GM18517 (cell line): ENCODE measurements at regions not wholly inside any gene's neighbourhood (a gene's known extent, or its start where the extent isn't known, plus 50 kb on each side); places are given as distances from the start of the nearest gene placed in this dataset.

Experiments
- ATAC-seq: cut with Tn5 transposase; IDR thresholded peaks from one replicate; pipeline ENCODE4 v1.9.1; 2021; ENCODE audit warnings: mild to moderate bottlenecking, moderate library complexity; ENCODE audit not compliant: unreplicated experiment

- ATAC-seq, result no peak
These were observed 1597.6 kb upstream of the MIR17HG start for GRCh38 chr13:89749888-89750287.

DNA sequence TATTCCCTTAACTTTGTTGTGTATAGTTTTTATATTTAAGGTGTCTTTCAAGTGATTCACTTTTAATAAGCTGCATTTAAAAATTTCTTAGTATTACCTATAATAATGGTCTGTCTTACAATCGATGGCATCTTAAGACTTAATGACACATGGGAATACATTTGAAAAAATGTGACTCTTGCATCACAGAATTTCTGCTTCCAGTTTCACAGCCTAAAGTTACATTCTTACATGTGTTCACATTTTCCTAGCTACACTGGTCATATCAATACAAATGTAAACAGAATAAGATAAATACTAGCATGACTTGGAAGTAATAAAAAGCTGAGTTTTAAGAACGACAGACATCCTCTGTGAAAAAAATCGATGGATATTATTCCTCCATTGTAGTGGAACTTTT is 1597.1 kb upstream of the MIR17HG start:
- no peak for ATAC-seq

GRCh38 chr13:89751432-89751930 is 1596.0 kb upstream of the MIR17HG start:
- ATAC-seq, result no peak

- no peak for ATAC-seq
These were observed 1595.1 kb upstream of the MIR17HG start for GRCh38 chr13:89752394-89752793.

DNA sequence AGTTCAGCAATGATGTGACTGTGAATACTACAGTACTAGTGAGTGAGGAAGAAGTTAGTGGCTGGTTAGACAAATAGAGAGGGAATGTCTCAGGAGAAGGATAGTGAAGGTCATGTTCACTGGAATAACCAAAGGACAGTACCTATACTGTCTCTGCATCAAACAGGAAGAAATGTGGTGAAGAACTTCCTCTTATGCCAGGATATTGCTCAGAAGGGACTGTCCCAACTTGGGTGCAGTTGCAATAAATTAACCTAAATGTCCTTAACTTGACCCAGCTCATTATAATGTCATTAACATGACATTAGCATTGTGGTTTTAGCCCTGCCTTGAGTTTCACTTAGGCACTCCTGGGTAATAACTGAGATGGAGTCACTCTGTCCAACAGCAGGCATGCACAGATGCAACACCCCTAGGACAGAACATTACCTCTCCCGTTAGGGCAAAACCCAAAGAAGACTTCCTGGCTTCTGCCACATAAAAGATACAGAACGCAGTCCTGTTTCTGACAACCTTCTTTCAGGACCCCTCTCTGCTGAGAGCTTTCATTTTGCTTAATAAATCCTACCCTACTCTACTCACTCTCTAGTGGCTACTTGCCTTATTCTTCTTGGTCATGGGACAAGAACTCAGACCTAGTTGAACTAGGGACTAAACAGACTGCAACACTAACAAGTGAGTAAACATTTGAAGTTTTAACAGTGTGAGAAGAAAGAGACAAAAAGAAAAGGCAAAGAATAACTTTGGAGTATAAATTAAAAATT is 1591.6 kb upstream of the MIR17HG start:
- ATAC-seq, result no peak

- ATAC-seq, result no peak
These were observed 1584.5 kb upstream of the MIR17HG start for GRCh38 chr13:89763005-89763404.

DNA sequence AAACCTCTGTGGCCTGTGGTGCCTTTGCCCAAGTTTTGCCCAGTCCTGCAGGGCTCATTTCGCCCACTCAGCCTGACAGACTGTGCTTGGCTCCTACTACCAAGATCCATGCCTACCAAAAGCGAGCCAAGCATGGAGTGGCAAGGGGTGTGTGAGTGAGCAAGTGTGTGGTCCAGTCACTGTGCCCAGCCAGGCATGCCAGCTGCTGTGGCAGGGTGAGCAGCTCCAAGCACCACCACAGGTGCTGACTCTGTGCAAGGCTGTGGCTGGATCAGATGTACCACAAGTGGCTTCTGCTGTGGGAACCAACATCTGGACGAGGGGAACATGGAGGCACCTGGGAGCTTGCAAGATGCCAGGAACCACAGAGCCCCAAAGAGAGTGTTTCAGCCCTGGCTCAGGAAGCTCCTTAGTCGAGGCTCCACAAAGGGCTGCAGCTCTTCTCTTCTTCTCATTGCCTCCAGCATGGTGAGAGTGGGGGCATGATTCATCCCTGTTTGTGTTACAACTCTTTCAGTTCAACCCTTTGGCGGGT is 1564.2 kb upstream of the MIR17HG start:
- no peak for ATAC-seq

DNA sequence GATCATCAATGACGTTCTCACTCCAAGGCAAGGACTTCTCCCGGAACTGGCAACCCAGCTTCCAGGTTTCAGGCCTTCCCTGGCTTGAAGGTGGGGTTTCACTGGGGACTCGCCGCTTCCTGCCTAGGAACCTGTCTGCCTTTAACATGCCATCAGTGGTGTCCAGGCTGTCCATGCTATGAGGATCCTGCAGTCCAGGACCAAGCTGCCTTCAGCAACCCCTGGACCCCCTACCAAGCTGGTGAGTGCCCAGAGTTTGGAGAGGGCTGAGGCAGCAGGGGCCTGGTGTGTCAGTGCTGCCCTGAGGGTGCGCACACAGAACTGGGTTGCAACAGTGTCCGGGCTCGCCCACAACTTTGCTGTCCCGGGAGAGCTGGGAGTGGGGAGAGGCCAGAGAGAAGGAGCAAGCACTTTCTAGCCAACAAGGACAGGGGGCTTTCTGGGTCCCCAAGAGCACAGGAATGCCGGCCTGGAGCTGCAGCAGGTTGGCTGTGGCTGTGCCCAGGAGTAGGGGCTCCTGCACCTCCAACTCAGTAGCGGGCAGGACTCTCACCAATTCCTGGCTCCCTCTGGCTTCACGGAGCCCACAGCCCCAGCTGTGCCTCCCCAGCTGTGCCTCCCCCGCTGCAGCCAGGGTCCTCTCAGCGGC is 1563.2 kb upstream of the MIR17HG start:
- ATAC-seq, result no peak

GRCh38 chr13:89786531-89786930 is 1561.0 kb upstream of the MIR17HG start:
- no peak for ATAC-seq

GRCh38 chr13:89790696-89791095 is 1556.8 kb upstream of the MIR17HG start:
- no peak for ATAC-seq

DNA sequence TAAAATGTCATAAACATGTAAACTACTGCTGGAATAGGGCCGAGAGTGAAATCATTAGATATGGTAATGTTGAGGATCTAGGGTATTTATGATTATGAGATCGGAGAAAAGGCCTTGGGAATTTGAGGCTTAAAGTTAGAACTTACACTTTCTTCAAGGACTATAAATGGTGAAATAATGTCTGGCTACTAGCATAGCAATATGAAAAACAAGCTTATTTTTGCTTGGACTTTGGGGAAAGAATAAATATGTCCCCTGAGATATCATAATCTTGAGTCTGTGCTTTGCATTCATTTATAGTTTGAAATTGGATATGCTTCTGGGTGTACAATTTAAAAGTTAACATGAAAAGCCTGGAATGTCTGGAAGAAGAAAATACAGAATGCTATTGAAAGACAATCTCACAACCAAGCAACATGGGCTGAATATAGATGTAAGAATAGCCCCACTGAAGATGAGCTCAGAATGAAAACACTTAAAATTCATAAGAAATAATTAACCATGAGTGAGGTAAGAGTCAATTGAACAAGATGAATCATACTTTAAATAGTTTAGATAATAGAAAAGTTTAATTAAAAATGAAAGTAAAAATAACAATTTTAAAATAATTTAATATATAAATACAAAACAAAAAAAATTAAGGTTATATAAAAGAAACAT is 1555.4 kb upstream of the MIR17HG start:
- ATAC-seq, result no peak

DNA sequence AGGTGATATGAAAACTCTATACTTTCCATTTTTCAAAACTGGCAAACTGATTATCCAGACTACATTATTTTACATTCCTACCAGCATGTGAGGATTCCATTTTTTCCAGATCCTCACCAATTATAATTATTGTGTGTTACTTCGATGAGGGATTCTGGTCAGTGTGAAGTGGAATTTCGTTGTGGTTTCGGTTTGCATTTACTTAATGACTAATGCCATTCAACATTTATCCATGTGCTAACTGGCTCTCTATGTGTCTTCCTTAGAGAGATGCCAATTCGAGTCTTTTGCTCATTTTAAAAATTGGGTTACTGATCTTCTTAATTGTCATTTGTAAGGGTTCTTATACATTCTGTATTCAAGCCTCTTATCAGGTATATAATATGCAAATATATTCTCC is 1551.3 kb upstream of the MIR17HG start:
- ATAC-seq, result no peak

GRCh38 chr13:89803839-89804238 is 1543.6 kb upstream of the MIR17HG start:
- ATAC-seq, result no peak

DNA sequence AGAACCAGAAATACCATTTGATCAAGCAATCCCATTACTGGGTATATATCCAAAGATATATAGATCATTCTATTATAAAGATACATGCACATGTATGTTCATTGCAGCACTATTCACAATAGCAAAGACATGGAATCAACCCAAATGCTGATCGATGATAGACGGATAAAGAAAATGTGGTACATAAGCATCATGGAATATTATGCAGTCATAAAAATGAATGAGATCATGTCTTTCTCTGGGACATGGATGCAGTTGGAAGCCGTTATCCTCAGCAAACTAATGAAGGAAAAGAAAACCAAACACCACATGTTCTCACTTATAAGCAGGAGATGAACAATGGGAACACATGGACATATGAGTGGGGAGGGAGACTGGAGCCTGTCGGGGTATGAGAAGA is 1540.9 kb upstream of the MIR17HG start:
- no peak for ATAC-seq

GRCh38 chr13:89812856-89813255 is 1534.6 kb upstream of the MIR17HG start:
- no peak for ATAC-seq

DNA sequence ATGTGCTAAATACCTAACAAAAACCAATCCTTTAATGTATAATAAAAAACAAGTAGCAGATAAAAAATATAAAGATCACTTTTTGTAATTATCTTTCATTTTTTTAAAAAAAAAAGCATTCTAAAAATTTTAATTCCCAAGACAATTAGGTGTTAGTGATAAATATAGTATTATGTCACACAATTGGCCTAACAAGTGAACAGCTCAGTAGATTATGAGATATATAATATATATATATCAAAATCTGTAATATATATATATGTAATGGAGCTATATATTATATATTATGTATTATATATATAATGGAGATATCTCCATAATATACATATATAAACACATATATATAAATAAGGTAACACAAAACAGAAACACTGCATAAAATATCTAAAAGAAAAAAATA is 1531.1 kb upstream of the MIR17HG start:
- no peak for ATAC-seq

DNA sequence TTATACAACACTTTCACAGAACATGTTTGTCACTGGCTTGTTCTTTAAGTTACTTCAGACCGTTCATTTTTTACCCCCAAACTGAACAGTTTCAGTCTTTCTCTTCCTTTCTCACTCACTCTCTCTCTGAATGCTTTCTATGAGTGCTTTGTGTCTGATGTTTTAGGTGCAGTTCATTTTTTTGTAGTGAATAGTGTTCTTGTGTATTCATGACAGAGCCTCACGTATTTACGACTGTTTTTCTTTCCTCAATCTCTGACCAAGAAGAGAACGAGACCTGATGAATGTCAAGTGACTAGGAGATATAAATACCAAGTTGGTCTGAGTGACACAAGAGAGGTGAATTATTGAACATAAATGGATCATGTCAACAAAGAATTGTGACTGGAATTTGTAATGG is 1525.0 kb upstream of the MIR17HG start:
- ATAC-seq, result no peak

DNA sequence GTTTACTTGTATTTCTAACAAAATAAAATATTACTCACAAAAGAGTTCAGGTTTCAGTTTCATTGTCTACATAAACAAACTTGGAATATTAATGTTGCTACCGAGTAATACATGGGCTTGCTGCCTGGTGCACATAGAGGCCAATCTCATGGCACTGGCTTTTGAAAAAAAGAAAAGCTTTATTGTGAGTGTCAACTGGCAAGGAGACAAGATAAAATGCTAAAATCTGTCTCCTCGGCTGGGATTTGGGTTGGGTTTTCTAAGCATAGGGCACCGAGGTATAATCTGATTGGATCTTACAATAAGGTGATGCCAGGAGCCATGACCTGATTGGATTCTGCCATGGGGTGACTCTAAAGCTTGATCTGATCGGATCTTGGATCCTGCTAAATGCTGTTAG is 1519.9 kb upstream of the MIR17HG start:
- ATAC-seq, result no peak

DNA sequence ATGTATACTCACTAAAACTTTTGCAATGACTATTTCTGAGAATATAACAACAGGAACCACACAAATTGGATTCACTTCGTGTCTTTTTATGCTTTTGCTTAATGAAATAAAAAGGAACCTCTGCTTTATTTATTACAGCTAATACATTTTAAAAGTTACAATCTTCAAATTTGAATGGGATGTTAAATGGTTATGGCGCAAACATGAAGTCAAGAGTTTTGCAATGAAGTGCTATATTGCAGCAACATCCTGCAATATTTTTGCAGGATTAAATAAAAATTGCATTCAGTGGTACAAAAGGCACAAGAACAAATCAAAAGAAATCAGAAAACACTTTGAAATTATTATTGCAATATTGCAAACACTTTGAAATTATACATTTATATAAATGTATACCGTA is 1519.0 kb upstream of the MIR17HG start:
- no peak for ATAC-seq

DNA sequence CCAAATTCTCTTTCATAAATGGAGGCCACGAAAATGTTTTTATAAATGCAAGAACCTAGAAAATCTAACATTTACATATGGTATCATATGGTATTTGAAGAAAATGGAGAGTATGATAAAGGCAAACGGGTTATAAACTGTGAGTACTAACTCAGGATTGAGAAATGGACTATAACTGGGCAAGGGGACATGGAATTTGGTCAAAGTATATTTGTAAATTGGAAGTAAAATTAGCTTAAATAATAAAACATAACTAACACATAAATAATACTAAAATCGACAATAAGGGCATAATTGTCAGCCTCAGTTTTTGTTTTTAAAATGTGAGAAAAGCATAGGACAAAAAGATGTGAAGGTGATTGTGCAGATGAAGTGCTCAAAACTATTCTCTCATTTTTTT is 1516.3 kb upstream of the MIR17HG start:
- no peak for ATAC-seq

- no peak for ATAC-seq
These were observed 1514.7 kb upstream of the MIR17HG start for GRCh38 chr13:89832827-89833226.

GRCh38 chr13:89843621-89844020 is 1503.9 kb upstream of the MIR17HG start:
- ATAC-seq, result no peak
